Psoas muscle (tissue), 7 donors: ENCODE measurements at regions not wholly inside any gene's neighbourhood (a gene's known extent, or its start where the extent isn't known, plus 50 kb on each side); places are given as distances from the start of the nearest gene placed in this dataset.

ENCODE experiments used
- ATAC-seq, 4 donors: fragments of 200-7000 bp; cut with Tn5 transposase; one replicate each; pipeline ENCODE4 v1.9.1; 2020; ENCODE audit warnings: moderate library complexity in 3 of 4, mild to moderate bottlenecking in 2 of 4
- DNase-seq, 2 donors: peaks; one replicate each; pipeline ENCODE4 v3.0.0-alpha.2; 2020
- H3K27ac ChIP-seq: fragments of 200-600 bp; one replicate; pipeline ENCODE4 v1.8.0; 2022
- H3K27me3 ChIP-seq, 3 donors: fragments of 200-600 bp in 1 of 3; one replicate each; pipeline versions ENCODE4 v1.6.1 to v1.8.0; 2013 to 2022; ENCODE audit warnings: low read length in 2 of 3, mild to moderate bottlenecking in 2 of 3, moderate library complexity in 1 of 3; ENCODE audit not compliant: insufficient read depth in 3 of 3
- H3K36me3 ChIP-seq, 2 donors: fragments of 200-600 bp in 1 of 2; one replicate each; pipeline versions ENCODE4 v1.6.1 to v1.8.0; 2013 to 2022; ENCODE audit warnings: low read depth in 1 of 2, mild to moderate bottlenecking in 1 of 2, moderate library complexity in 1 of 2; ENCODE audit not compliant: insufficient read depth in 1 of 2
- H3K4me1 ChIP-seq: fragments of 200-600 bp; one replicate; pipeline ENCODE4 v1.8.0; 2022
- H3K4me3 ChIP-seq: fragments of 200-600 bp; one replicate; pipeline ENCODE4 v1.8.0; 2022; ENCODE audit warnings: mild to moderate bottlenecking
- H3K9me3 ChIP-seq: fragments of 200-600 bp; one replicate; pipeline ENCODE4 v1.8.0; 2022
- CTCF ChIP-seq: fragments of 200-600 bp; IDR thresholded peaks from one replicate; pipeline ENCODE4 v1.8.0; 2022; ENCODE audit warnings: antibody characterized with exemption
- WGBS, 3 donors: extraction: QIAGEN DNeasy Blood & Tissue Kit; methylation state at CpG; one replicate each; pipeline versions ENCODE4 v1.1.6 to v1.1.7; 2013; 5-methylcytosine and 5-hydroxymethylcytosine counted together
- intact Hi-C, 2 donors: fragments of 100-400 bp; cut with DNase I; formaldehyde crosslinking; loops; one replicate each; pipeline versions ENCODE4 v1.11.0 to v1.14.2; 2022
- donor health status: healthy with polysubstance abuse.
- donor health status: DM: no; HTN: no; CAD: no; lungs with moderate emphysema.
- donor health status: Bipolar disorder and iron deficiency.
- donor health status: healthy.
- donor health status: DM: yes; HTN: yes; CAD: no.
- donor health status: DM: no; HTN: no; CAD: no.
- donor health status: DM: yes; HTN: yes; CAD: no.

- WGBS, 3 donors = 63 to 77% (median 68%) methylated on average over 8 of the region's 8 CpGs
- peak; percentile 92 to 97 (median 96) for ATAC-seq
- Histone ChIP-seq H3K4me3 (no peak overlapping the region), H3K27ac (peak overlapping the region; percentile 48), H3K9me3 (no peaks in the 10 kb centered on the region), H3K27me3 (no peaks in the 10 kb centered on the region), H3K36me3 (no peaks in the 10 kb centered on the region), H3K4me1 (peaks cover 5% of the 10 kb centered on the region)
- DNase-seq = peak; percentile 26 to 77
- TF ChIP-seq CTCF = no peak
- intact Hi-C loops = no loop called here
Measured at GRCh38 chr5:133780619-133781280, 168.4 kb upstream of the FSTL4 start.

- no peak for TF ChIP-seq CTCF
- 75 to 80% (median 75%) methylated on average over 8 of the region's 8 CpGs for WGBS, 3 donors
- Histone ChIP-seq H3K27ac (peak overlapping the region; percentile 48), H3K9me3 (no peaks in the 10 kb centered on the region), H3K4me3 (no peak overlapping the region), H3K4me1 (peaks cover 5% of the 10 kb centered on the region), H3K27me3 (no peaks in the 10 kb centered on the region), H3K36me3 (no peaks in the 10 kb centered on the region)
- DNase-seq = no peak
- intact Hi-C loops = loop anchor here in 1 of 2 donors (5.0 kb wide), 1 partner anchor 37 kb away; no protein-coding TSS in a partner anchor
- peak; percentile 31 to 63 (median 62) for ATAC-seq
Measured at GRCh38 chr5:133779828-133780475, 167.6 kb upstream of the FSTL4 start.

GRCh38 chr5:133778636-133779035 is 166.3 kb upstream of the FSTL4 start:
- TF ChIP-seq CTCF = no peak
- WGBS, 3 donors = 76 to 84% (median 80%) methylated on average over 5 of the region's 5 CpGs

GRCh38 chr5:133777951-133778350 is 165.6 kb upstream of the FSTL4 start:
- H3K27ac ChIP-seq = no peak overlapping the region
- no peak overlapping the region for H3K4me3 ChIP-seq
- peaks cover 10% of the 10 kb centered on the region for H3K4me1 ChIP-seq
- intact Hi-C loops = loop anchor here in 1 of 2 donors (5.0 kb wide), 1 partner anchor 39 kb away; no protein-coding TSS in a partner anchor
- ATAC-seq (no peak), DNase-seq (no peak)
- no peak for TF ChIP-seq CTCF
- H3K27me3 ChIP-seq = no peaks in the 10 kb centered on the region
- WGBS, 3 donors = 55 to 64% (median 58%) methylated on average over 3 of the region's 3 CpGs
- no peaks in the 10 kb centered on the region for H3K9me3 ChIP-seq
- no peaks in the 10 kb centered on the region for H3K36me3 ChIP-seq

More at GRCh38 chr5:133778636-133779035, 166.3 kb upstream of the FSTL4 start:
- DNase-seq (no peak), ATAC-seq (no peak)
- Histone ChIP-seq H3K9me3 (no peaks in the 10 kb centered on the region), H3K4me1 (peaks cover 10% of the 10 kb centered on the region), H3K27me3 (no peaks in the 10 kb centered on the region), H3K4me3 (no peak overlapping the region), H3K27ac (no peak overlapping the region), H3K36me3 (no peaks in the 10 kb centered on the region)
- intact Hi-C loops = loop anchor here in 1 of 2 donors (5.0 kb wide), 1 partner anchor 39 kb away; no protein-coding TSS in a partner anchor
